GM12864 (cell line): ENCODE measurements at regions not wholly inside any gene's neighbourhood (a gene's known extent, or its start where the extent isn't known, plus 50 kb on each side); places are given as distances from the start of the nearest gene placed in this dataset.

Experiments
- DNase-seq: peaks from one replicate; pipeline ENCODE4 v3.0.0-alpha.2; 2011; ENCODE audit warnings: low read depth
- H3K4me3 ChIP-seq: 2 replicates; pipeline ENCODE4 v1.5.1; 2011; ENCODE audit warnings: mild to moderate bottlenecking, low read depth, low read length, control low read depth
- TF ChIP-seq, protein P1 (sequence below): IDR thresholded peaks from 2 replicates; pipeline ENCODE4 v1.5.1; 2011; ENCODE audit warnings: low read depth, mild to moderate bottlenecking, moderate library complexity, low read length, control low read depth, inconsistent platforms; ENCODE audit errors: missing control alignments

DNA sequence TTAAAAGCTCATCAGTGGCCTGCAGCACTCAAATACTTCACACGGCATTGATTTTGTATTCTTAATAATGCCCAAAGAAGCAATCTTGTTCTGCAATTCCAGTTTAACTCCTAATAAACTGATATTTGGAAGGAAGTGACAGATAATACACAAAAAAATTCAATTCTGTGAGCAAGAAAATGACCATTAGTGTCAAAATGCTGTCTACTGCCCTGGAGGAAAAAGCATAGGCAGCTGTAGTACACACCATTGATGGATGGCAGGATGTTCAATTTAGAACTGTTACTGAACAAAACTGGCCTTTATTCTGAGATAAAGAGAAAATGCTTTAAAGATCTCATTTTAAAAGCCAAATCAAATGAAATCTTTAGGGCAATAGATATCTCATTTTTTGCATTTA, 251.3 kb upstream of the FMN2 start:
- TF ChIP-seq, protein P1, sequence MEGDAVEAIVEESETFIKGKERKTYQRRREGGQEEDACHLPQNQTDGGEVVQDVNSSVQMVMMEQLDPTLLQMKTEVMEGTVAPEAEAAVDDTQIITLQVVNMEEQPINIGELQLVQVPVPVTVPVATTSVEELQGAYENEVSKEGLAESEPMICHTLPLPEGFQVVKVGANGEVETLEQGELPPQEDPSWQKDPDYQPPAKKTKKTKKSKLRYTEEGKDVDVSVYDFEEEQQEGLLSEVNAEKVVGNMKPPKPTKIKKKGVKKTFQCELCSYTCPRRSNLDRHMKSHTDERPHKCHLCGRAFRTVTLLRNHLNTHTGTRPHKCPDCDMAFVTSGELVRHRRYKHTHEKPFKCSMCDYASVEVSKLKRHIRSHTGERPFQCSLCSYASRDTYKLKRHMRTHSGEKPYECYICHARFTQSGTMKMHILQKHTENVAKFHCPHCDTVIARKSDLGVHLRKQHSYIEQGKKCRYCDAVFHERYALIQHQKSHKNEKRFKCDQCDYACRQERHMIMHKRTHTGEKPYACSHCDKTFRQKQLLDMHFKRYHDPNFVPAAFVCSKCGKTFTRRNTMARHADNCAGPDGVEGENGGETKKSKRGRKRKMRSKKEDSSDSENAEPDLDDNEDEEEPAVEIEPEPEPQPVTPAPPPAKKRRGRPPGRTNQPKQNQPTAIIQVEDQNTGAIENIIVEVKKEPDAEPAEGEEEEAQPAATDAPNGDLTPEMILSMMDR: no peak
- H3K4me3 ChIP-seq: no peak overlapping the region
- no peak for DNase-seq

DNA sequence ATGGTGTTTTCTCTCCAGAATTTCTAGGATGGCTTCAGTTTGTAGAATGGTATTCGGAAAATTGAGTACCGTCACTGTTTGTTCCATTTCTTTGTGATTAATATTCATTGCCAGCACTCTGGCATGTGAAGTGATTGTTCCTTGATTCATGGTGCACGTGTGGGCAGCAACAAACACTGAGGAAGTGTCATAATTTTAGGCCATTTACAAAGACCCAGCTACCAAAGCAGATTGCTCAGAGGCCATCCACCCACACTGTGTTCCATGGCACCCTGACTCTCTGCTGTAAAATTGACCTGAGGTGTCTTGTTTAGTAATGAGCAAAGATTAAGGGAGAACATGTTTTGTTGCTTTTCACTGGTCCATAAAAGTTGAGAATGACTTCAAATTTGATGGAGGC, 250.9 kb upstream of the FMN2 start:
- no peak for DNase-seq
- TF ChIP-seq, protein P1: no peak
- H3K4me3 ChIP-seq: no peak overlapping the region

DNA sequence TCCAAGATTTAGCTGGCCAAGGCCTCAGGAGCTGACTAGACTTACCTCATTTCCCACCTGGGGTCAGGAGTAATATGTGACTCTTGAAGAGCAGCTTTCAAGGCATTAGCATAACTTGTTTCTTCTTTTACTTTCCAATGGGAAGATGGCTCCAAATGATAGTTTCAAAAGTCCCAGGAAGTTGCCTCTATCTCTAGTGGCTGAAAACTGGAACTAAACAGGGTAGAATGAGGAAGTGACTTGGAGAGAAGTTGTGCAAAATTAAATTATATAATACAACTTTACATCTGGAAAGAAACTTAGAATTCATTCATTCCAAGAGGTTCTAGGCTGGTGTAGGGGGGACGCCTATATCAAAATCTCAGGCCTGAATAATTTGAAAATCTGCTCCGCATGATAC, 250.1 kb upstream of the FMN2 start:
- TF ChIP-seq, protein P1: no peak
- H3K4me3 ChIP-seq: no peak overlapping the region
- no peak for DNase-seq

DNA sequence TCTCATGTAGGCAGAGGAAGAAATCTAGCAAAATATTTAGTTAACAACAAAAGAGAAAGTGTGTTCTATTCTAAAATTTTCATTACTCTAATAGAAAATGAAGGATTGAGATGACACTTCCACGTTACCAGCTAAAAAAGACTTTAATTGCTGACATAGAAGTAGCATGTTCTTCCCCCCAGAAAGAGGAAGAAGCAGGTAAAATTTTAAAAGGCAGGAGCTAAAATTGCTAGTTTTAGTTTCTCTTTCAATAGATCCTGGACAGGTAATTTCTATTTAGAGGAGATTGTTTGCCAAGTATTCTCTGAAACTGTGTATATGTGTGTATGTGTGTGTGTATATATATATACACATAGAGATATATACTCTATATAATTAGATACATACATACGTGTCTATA, 248.1 kb upstream of the FMN2 start:
- DNase-seq: no peak
- no peak overlapping the region for H3K4me3 ChIP-seq
- TF ChIP-seq, protein P1: no peak

DNA sequence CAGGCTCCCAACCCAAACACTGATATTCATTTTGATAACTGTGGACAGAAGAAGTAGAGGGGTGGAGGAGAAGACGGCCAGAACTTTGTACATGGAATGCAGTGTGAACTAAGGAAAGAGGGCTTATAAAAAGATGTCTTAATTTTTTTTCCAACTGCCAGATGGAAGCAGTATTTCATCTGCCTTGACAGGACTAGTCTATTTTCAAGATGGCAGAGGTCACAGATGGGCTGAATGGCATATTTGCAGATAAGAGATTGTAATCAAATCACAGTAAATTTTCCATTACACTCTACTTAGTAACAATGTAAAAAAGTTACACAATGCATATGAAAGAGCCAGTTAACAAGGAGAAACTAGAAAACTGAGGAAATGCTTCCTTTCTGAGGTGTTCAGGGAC, 246.8 kb upstream of the FMN2 start:
- TF ChIP-seq, protein P1: no peak
- no peak for DNase-seq
- H3K4me3 ChIP-seq: no peak overlapping the region

DNA sequence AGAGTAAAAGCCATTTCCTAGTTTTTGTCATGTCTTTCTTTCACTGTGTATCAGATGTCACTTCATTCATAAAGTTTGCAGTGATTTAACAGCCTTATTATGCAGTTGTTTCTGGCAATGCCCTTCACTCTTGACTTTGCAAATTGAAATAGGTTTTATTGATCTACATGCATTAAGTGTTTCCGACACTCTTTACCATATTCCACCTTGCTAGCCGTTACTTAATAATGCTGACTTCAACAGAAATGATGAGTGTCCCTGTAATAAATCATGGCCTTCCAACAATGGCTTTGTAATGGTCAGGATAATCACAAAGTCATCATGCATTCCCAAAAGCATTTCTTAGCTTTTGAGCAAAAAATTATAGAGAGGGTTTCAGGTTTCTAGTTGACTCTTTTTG, 236.8 kb upstream of the FMN2 start:
- DNase-seq: no peak
- H3K4me3 ChIP-seq: no peak overlapping the region
- TF ChIP-seq, protein P1: no peak

DNA sequence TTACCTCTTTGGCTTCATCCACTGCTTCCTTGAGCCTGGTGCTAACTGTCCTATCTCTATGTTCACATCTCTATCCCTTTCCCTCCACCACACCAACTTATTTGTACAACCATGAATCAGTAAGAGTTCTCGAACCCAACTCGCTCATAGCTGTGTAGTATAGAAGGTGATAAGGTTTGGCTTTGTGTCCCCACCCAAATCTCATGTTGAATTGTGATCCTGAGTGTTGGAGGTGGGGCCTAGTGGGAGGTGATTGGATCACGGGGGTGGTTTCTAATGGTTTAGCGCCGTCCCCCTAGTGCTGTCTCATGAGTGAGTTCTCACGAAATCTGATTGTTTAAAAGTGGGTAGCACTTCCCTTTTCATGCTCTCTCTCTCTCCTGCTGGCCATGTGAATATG, 235.6 kb upstream of the FMN2 start:
- H3K4me3 ChIP-seq: no peak overlapping the region
- TF ChIP-seq, protein P1: no peak
- DNase-seq: no peak
